Astrocyte (in vitro differentiated cells and primary cell): ENCODE measurements at regions not wholly inside any gene's neighbourhood (a gene's known extent, or its start where the extent isn't known, plus 50 kb on each side); places are given as distances from the start of the nearest gene placed in this dataset.

Experiments used
- DNase-seq: peaks from one replicate; pipeline ENCODE4 v3.0.0-alpha.2; 2010; ENCODE audit warnings: low read depth
- FAIRE-seq: peaks from 2 replicates; lab custom pipeline; 2011; peaks lifted over from hg19 to GRCh38; lab: Jason Lieb, UNC
- H2AFZ ChIP-seq: 2 replicates; pipeline ENCODE4 v1.6.0; 2012; ENCODE audit warnings: low read depth, low read length, inconsistent platforms
- H3K27ac ChIP-seq: 2 replicates; pipeline ENCODE4 v1.5.1; 2011; ENCODE audit warnings: low read depth, low read length, inconsistent platforms
- H3K27me3 ChIP-seq: 2 replicates; pipeline ENCODE4 v1.6.0; 2011; ENCODE audit warnings: low read length, inconsistent platforms; ENCODE audit not compliant: insufficient read depth
- H3K36me3 ChIP-seq: 2 replicates; pipeline ENCODE4 v1.5.1; 2011; ENCODE audit warnings: low read length, inconsistent platforms; ENCODE audit not compliant: insufficient read depth
- H3K4me1 ChIP-seq: 2 replicates; pipeline ENCODE4 v1.5.1; 2011; ENCODE audit warnings: low read length, inconsistent platforms; ENCODE audit not compliant: insufficient read depth
- H3K4me2 ChIP-seq: 2 replicates; pipeline ENCODE4 v1.6.0; 2012; ENCODE audit warnings: low read length, inconsistent platforms
- H3K4me3 ChIP-seq: 2 replicates; pipeline ENCODE4 v1.5.1; 2011; ENCODE audit warnings: low read depth, mild to moderate bottlenecking, low read length, inconsistent platforms; ENCODE audit not compliant: insufficient read depth
- H3K79me2 ChIP-seq: 2 replicates; pipeline ENCODE4 v1.6.0; 2012; ENCODE audit warnings: mild to moderate bottlenecking, low read length, inconsistent platforms; ENCODE audit not compliant: insufficient read depth
- H3K9ac ChIP-seq: 2 replicates; pipeline ENCODE4 v1.6.0; 2012; ENCODE audit warnings: mild to moderate bottlenecking, low read length, inconsistent platforms
- H3K9me3 ChIP-seq: 2 replicates; pipeline ENCODE4 v1.5.1; 2012; ENCODE audit warnings: low read depth, mild to moderate bottlenecking, low read length, inconsistent platforms; ENCODE audit not compliant: insufficient read depth
- H4K20me1 ChIP-seq: 2 replicates; pipeline ENCODE4 v1.6.0; 2012; ENCODE audit warnings: low read length, inconsistent platforms; ENCODE audit not compliant: insufficient read depth
- H3K27ac Mint-ChIP-seq: one replicate; pipeline ENCODE4 v1.8.0; 2021; ENCODE audit warnings: mild to moderate bottlenecking, mixed read lengths; ENCODE audit not compliant: unreplicated experiment
- H3K27me3 Mint-ChIP-seq: one replicate; pipeline ENCODE4 v1.8.0; 2021; ENCODE audit warnings: low read depth, mixed read lengths; ENCODE audit not compliant: unreplicated experiment
- H3K36me3 Mint-ChIP-seq: one replicate; pipeline ENCODE4 v1.8.0; 2021; ENCODE audit warnings: low read depth, mixed read lengths; ENCODE audit not compliant: unreplicated experiment
- H3K4me1 Mint-ChIP-seq: one replicate; pipeline ENCODE4 v1.8.0; 2021; ENCODE audit warnings: low read depth, mixed read lengths; ENCODE audit not compliant: unreplicated experiment
- H3K4me3 Mint-ChIP-seq: one replicate; pipeline ENCODE4 v1.8.0; 2021; ENCODE audit warnings: mild to moderate bottlenecking, moderate library complexity, mixed read lengths; ENCODE audit not compliant: unreplicated experiment
- H3K9me3 Mint-ChIP-seq: one replicate; pipeline ENCODE4 v1.8.0; 2021; ENCODE audit warnings: mild to moderate bottlenecking, mixed read lengths; ENCODE audit not compliant: unreplicated experiment
- CTCF ChIP-seq: IDR thresholded peaks from 2 replicates; pipeline ENCODE4 v1.5.1; 2011; ENCODE audit warnings: low read depth, mild to moderate bottlenecking, inconsistent platforms, low read length, moderate library complexity; ENCODE audit not compliant: insufficient read depth
- EZH2 ChIP-seq: IDR thresholded peaks from 2 replicates; pipeline ENCODE4 v1.6.1; 2012; ENCODE audit warnings: mild to moderate bottlenecking, low read length, inconsistent platforms; ENCODE audit not compliant: insufficient read depth

GRCh38 chr10:108003576-108003975 lies 839.1 kb upstream of the SORCS1 start:
- Histone ChIP-seq H3K9me3 (peaks cover 6% of the 10 kb centered on the region), H3K27me3 (no peaks in the 10 kb centered on the region), H3K79me2 (no peaks in the 10 kb centered on the region), H3K9ac (no peak overlapping the region), H3K36me3 (no peaks in the 10 kb centered on the region), H3K4me2 (no peak overlapping the region), H4K20me1 (no peaks in the 10 kb centered on the region), H3K27ac (no peak overlapping the region), H3K4me1 (no peaks in the 10 kb centered on the region), H2AFZ (no peak overlapping the region), H3K4me3 (no peak overlapping the region)
- no peak overlapping the region for H3K27ac Mint-ChIP-seq
- no peaks in the 10 kb centered on the region for H3K27me3 Mint-ChIP-seq
- H3K4me1 Mint-ChIP-seq: no peaks in the 10 kb centered on the region
- no peak overlapping the region for H3K4me3 Mint-ChIP-seq
- H3K9me3 Mint-ChIP-seq: peaks cover 17% of the 10 kb centered on the region
- FAIRE-seq: no peak
- no peaks in the 10 kb centered on the region for H3K36me3 Mint-ChIP-seq
- TF ChIP-seq EZH2 (no peak), CTCF (no peak)
- no peak for DNase-seq

GRCh38 chr10:108003061-108003460 lies 838.6 kb upstream of the SORCS1 start:
- Histone ChIP-seq H3K9ac (no peak overlapping the region), H3K36me3 (no peaks in the 10 kb centered on the region), H3K27ac (no peak overlapping the region), H3K9me3 (peaks cover 6% of the 10 kb centered on the region), H3K4me2 (no peak overlapping the region), H3K27me3 (no peaks in the 10 kb centered on the region), H3K4me3 (no peak overlapping the region), H3K79me2 (no peaks in the 10 kb centered on the region), H4K20me1 (no peaks in the 10 kb centered on the region), H2AFZ (no peak overlapping the region), H3K4me1 (no peaks in the 10 kb centered on the region)
- no peaks in the 10 kb centered on the region for H3K36me3 Mint-ChIP-seq
- TF ChIP-seq EZH2 (no peak), CTCF (no peak)
- no peak overlapping the region for H3K27ac Mint-ChIP-seq
- H3K4me1 Mint-ChIP-seq: no peaks in the 10 kb centered on the region
- DNase-seq (no peak), FAIRE-seq (no peak)
- H3K4me3 Mint-ChIP-seq: no peak overlapping the region
- H3K9me3 Mint-ChIP-seq: peaks cover 12% of the 10 kb centered on the region
- H3K27me3 Mint-ChIP-seq: no peaks in the 10 kb centered on the region

- TF ChIP-seq CTCF: no peak
- no peak for TF ChIP-seq EZH2
- DNase-seq (no peak), FAIRE-seq (no peak)
- H3K9ac ChIP-seq: no peak overlapping the region
- H3K9me3 ChIP-seq: no peaks in the 10 kb centered on the region
- no peaks in the 10 kb centered on the region for H3K36me3 ChIP-seq
- H4K20me1 ChIP-seq: no peaks in the 10 kb centered on the region
- H3K4me3 Mint-ChIP-seq: no peak overlapping the region
- no peaks in the 10 kb centered on the region for H3K4me1 ChIP-seq
- H2AFZ ChIP-seq: no peak overlapping the region
- H3K9me3 Mint-ChIP-seq: no peaks in the 10 kb centered on the region
- H3K27ac ChIP-seq: no peak overlapping the region
- H3K4me2 ChIP-seq: no peak overlapping the region
- H3K4me3 ChIP-seq: no peak overlapping the region
- no peaks in the 10 kb centered on the region for H3K27me3 Mint-ChIP-seq
- H3K36me3 Mint-ChIP-seq: no peaks in the 10 kb centered on the region
- H3K79me2 ChIP-seq: no peaks in the 10 kb centered on the region
- H3K27me3 ChIP-seq: no peaks in the 10 kb centered on the region
- H3K4me1 Mint-ChIP-seq: no peaks in the 10 kb centered on the region
- no peak overlapping the region for H3K27ac Mint-ChIP-seq
These were observed 835.9 kb upstream of the SORCS1 start for GRCh38 chr10:108000365-108000764.
